Gastrocnemius medialis (tissue), 4 donors: ENCODE measurements at regions not wholly inside any gene's neighbourhood (a gene's known extent, or its start where the extent isn't known, plus 50 kb on each side); places are given as distances from the start of the nearest gene placed in this dataset.

ENCODE experiments used
- ATAC-seq, 2 donors: fragments of 150-250 bp; one replicate each; pipeline ENCODE4 v1.9.1; 2016
- DNase-seq, 2 donors: peaks; one replicate each; pipeline ENCODE4 v3.0.0-alpha.2; 2019
- H3K27ac ChIP-seq, 4 donors: fragments of 200-600 bp; sonication (generic); 1 replicate in 1 of 4; 2 replicates in 3 of 4; pipeline ENCODE4 v1.5.1; 2016 to 2018; ENCODE audit warnings: mild to moderate bottlenecking in 2 of 4, moderate library complexity in 1 of 4
- H3K27me3 ChIP-seq, 3 donors: fragments of 200-600 bp; sonication (generic) in 2 of 3; 1 replicate in 1 of 3; 2 replicates in 2 of 3; pipeline versions ENCODE4 v1.5.1 to v1.6.0; 2016 to 2019; ENCODE audit warnings: mild to moderate bottlenecking in 1 of 3, moderate library complexity in 1 of 3
- H3K36me3 ChIP-seq, 2 donors: fragments of 200-600 bp; sonication (generic) in 1 of 2; one replicate each; pipeline ENCODE4 v1.5.1; 2017 to 2018
- H3K4me1 ChIP-seq, 2 donors: fragments of 200-600 bp; sonication (generic) in 1 of 2; one replicate each; pipeline ENCODE4 v1.5.1; 2016 to 2017; ENCODE audit warnings: mild to moderate bottlenecking in 2 of 2
- H3K4me3 ChIP-seq, 4 donors: fragments of 200-600 bp; sonication (generic) in 3 of 4; 1 replicate in 1 of 4; 2 replicates in 3 of 4; pipeline ENCODE4 v1.5.1; 2016 to 2019; ENCODE audit warnings: mild to moderate bottlenecking in 2 of 4
- H3K9me3 ChIP-seq, 3 donors: fragments of 200-600 bp; sonication (generic) in 2 of 3; 1 replicate in 1 of 3; 2 replicates in 2 of 3; pipeline ENCODE4 v1.5.1; 2016 to 2019
- CTCF ChIP-seq, 5 experiments: fragments of 450-650 bp in 3 of 5; fragments of 200-600 bp in 2 of 5; sonication (generic) in 2 of 5; IDR thresholded peaks in 4 of 5; conservative IDR thresholded peaks in 1 of 5; 1 replicate in 4 of 5; 2 replicates in 1 of 5; pipeline ENCODE4 v1.5.1; 2016 to 2019; ENCODE audit warnings: antibody characterized with exemption in 5 of 5, mild to moderate bottlenecking in 3 of 5, moderate library complexity in 3 of 5
- POLR2A ChIP-seq, 2 donors: fragments of 450-650 bp; IDR thresholded peaks; one replicate each; pipeline ENCODE4 v1.6.1; 2017; ENCODE audit warnings: antibody characterized with exemption in 2 of 2, mild to moderate bottlenecking in 2 of 2, moderate library complexity in 2 of 2
- in situ Hi-C, 4 donors: fragments of 200-750 bp; cut with MboI; loops; one replicate each; pipeline versions ENCODE4 v1.15.0 to v1.8.0; 2017; ENCODE audit warnings: low sequenced_read_pairs in 4 of 4
- intact Hi-C: fragments of 100-400 bp; cut with DNase I; formaldehyde crosslinking; loops from one replicate; pipeline ENCODE4 v1.15.1; 2023; ENCODE audit warnings: low total_unique reads

- DNase-seq (no peak), ATAC-seq (no peak)
- in situ Hi-C loops (no loop called here), intact Hi-C loops (no loop called here)
- no peaks in the 10 kb centered on the region for H3K27me3 ChIP-seq
- H3K4me3 ChIP-seq = no peak overlapping the region
- TF ChIP-seq POLR2A (IDR thresholded peaks at IDR 0.05) (no peak), CTCF (IDR thresholded peaks at IDR 0.05 in 4 of 5, conservative IDR thresholded peaks at IDR 0.05 in 1 of 5) (no peak)
- no peaks in the 10 kb centered on the region for H3K4me1 ChIP-seq
- no peak overlapping the region for H3K27ac ChIP-seq
- no peaks in the 10 kb centered on the region for H3K9me3 ChIP-seq
- H3K36me3 ChIP-seq = no peaks in the 10 kb centered on the region
These were observed 671.2 kb downstream of the BCL11A start for GRCh38 chr2:59882279-59882678.

GRCh38 chr2:59881218-59881617 lies 672.2 kb downstream of the BCL11A start:
- DNase-seq = no peak
- no peaks in the 10 kb centered on the region for H3K9me3 ChIP-seq
- H3K4me1 ChIP-seq = no peaks in the 10 kb centered on the region
- in situ Hi-C loops (no loop called here), intact Hi-C loops (no loop called here)
- H3K36me3 ChIP-seq = no peaks in the 10 kb centered on the region
- no peaks in the 10 kb centered on the region for H3K27me3 ChIP-seq
- no peak for ATAC-seq
- no peak overlapping the region for H3K27ac ChIP-seq
- TF ChIP-seq CTCF (IDR thresholded peaks at IDR 0.05 in 4 of 5, conservative IDR thresholded peaks at IDR 0.05 in 1 of 5) (no peak), POLR2A (IDR thresholded peaks at IDR 0.05) (no peak)
- no peak overlapping the region for H3K4me3 ChIP-seq

DNA sequence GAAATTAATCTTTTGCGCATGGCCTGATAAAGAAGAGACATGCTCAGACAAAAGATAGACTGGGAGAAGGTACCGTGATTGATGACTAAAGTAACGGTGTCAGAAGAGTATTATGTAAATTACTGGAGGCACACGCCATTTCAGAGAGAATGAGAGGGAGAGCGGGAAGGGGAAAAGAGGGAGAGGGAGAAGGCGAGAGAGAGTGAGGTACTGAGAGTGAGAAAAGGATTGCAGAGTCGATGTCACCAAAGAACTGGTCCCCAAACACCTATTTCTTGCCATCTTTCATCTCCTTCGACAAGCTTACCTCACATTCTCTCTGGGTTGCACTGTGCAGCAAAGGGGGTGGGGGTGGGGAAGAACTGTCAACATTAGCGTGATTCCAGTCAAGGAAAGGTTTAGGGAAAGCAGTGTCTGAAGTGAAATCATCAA lies 673.7 kb downstream of the BCL11A start:
- TF ChIP-seq POLR2A (IDR thresholded peaks at IDR 0.05) (no peak), CTCF (IDR thresholded peaks at IDR 0.05 in 4 of 5, conservative IDR thresholded peaks at IDR 0.05 in 1 of 5) (no peak)
- intact Hi-C loops = no loop called here
- Histone ChIP-seq H3K27ac (no peak overlapping the region), H3K36me3 (no peaks in the 10 kb centered on the region), H3K27me3 (no peaks in the 10 kb centered on the region), H3K4me3 (no peak overlapping the region), H3K9me3 (no peaks in the 10 kb centered on the region), H3K4me1 (no peaks in the 10 kb centered on the region)
- DNase-seq (no peak), ATAC-seq (no peak)
- in situ Hi-C loops = no loop called here

GRCh38 chr2:59875836-59876235 lies 677.6 kb downstream of the BCL11A start:
- no peak overlapping the region for H3K4me3 ChIP-seq
- intact Hi-C loops (no loop called here), in situ Hi-C loops (no loop called here)
- no peaks in the 10 kb centered on the region for H3K4me1 ChIP-seq
- no peaks in the 10 kb centered on the region for H3K9me3 ChIP-seq
- H3K27ac ChIP-seq = no peak overlapping the region
- H3K27me3 ChIP-seq = no peaks in the 10 kb centered on the region
- TF ChIP-seq CTCF (IDR thresholded peaks at IDR 0.05 in 4 of 5, conservative IDR thresholded peaks at IDR 0.05 in 1 of 5) (no peak), POLR2A (IDR thresholded peaks at IDR 0.05) (no peak)
- ATAC-seq (no peak), DNase-seq (no peak)
- H3K36me3 ChIP-seq = no peaks in the 10 kb centered on the region

DNA sequence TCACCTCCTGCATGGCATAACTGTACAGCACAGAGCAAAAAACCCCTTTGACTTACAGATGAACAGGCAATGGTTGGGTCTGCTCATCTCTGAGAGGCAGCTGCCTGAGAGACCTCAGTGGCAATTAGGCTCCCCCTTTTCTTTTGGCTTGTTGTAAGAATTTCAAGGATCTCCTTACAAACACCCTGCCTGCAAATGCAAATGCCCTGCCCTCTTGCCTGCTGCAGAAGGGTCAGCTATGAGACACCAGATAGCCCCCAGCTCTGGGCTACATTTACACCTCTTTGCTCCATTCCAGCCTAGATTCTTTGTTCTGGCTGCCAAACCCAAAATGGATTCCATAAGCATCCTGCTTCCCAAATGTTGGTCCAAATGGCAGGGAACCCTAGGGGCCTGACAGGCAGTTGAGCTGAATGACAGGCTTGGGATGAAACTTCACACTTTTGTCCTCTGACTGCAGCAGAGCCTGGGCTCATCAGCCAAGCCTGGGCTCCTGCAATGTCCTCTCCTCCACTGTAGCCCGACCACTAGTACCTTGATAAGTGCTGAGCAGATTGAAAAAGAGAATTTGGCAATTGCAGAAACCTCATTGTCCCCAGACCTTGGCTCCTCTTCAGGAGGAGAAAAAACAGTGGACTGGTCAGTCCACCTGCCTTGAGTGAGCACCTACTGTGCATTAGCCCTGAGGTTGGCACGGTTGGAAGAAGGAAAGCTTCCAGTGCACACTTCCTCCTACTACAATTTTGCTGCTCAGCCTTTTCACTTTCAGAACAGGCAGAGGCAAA lies 678.3 kb downstream of the BCL11A start:
- Histone ChIP-seq H3K36me3 (no peaks in the 10 kb centered on the region), H3K9me3 (no peaks in the 10 kb centered on the region), H3K4me1 (no peaks in the 10 kb centered on the region), H3K27ac (no peak overlapping the region), H3K4me3 (no peak overlapping the region), H3K27me3 (no peaks in the 10 kb centered on the region)
- no peak for DNase-seq
- no peak for TF ChIP-seq CTCF (IDR thresholded peaks at IDR 0.05 in 4 of 5, conservative IDR thresholded peaks at IDR 0.05 in 1 of 5)
- no peak for TF ChIP-seq POLR2A (IDR thresholded peaks at IDR 0.05)
- in situ Hi-C loops = no loop called here
- intact Hi-C loops = no loop called here
- no peak for ATAC-seq
